ENCODE measurements at regions not wholly inside any gene's neighbourhood (a gene's known extent, or its start where the extent isn't known, plus 50 kb on each side); places are given as distances from the start of the nearest gene placed in this dataset.
"Not testable (repeated sequence)": the region's sequence is repeated elsewhere in the genome, so short reads cannot be mapped to it uniquely, and the experiment has no call there.

DNA sequence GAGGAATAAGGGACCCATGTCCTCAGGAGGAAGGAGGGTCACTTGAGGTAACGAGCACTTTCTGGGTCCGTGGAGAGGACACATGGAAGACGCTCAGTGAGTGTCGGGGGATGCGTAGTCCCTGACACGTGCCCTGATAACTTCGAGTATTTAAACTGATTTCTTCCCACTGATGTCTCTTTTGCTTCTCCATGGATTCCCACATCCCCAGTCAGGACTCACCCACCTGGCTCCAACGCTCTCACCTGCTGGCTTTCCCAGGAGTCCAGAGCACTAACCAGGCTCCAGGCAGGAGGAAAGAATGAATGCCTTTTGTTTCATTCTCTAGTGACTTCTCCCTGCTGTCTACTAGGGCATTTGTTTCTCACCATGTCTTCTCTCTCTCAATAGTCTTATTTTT, 81.2 kb upstream of the NBPF11 start:
- TF ChIP-seq, protein P1, sequence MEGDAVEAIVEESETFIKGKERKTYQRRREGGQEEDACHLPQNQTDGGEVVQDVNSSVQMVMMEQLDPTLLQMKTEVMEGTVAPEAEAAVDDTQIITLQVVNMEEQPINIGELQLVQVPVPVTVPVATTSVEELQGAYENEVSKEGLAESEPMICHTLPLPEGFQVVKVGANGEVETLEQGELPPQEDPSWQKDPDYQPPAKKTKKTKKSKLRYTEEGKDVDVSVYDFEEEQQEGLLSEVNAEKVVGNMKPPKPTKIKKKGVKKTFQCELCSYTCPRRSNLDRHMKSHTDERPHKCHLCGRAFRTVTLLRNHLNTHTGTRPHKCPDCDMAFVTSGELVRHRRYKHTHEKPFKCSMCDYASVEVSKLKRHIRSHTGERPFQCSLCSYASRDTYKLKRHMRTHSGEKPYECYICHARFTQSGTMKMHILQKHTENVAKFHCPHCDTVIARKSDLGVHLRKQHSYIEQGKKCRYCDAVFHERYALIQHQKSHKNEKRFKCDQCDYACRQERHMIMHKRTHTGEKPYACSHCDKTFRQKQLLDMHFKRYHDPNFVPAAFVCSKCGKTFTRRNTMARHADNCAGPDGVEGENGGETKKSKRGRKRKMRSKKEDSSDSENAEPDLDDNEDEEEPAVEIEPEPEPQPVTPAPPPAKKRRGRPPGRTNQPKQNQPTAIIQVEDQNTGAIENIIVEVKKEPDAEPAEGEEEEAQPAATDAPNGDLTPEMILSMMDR (IDR thresholded peaks at IDR 0.05) = not testable (repeated sequence)
- TF ChIP-seq POLR2A (IDR thresholded peaks at IDR 0.05); POLR2AphosphoS5 (IDR thresholded peaks at IDR 0.05; ENCODE audit: insufficient read depth in 1 of 2, low read depth in 1 of 2): not testable (repeated sequence)

Data from vagina (tissue), 2 donors.